GM23338 (cell line): ENCODE measurements at regions not wholly inside any gene's neighbourhood (a gene's known extent, or its start where the extent isn't known, plus 50 kb on each side); places are given as distances from the start of the nearest gene placed in this dataset.

Experiments used
- EZH2 ChIP-seq: fragments of 200-600 bp; sonication (generic); IDR thresholded peaks from one replicate; pipeline ENCODE4 v1.8.0; 2017; ENCODE audit warnings: antibody characterized with exemption, mild to moderate bottlenecking, low read depth; ENCODE audit not compliant: unreplicated experiment
- JUNB ChIP-seq: IDR thresholded peaks from one replicate; pipeline ENCODE4 v1.6.1; 2016; ENCODE audit warnings: antibody characterized with exemption; ENCODE audit not compliant: unreplicated experiment
- POLR2AphosphoS5 ChIP-seq: IDR thresholded peaks from 2 replicates; pipeline ENCODE4 v1.6.1; 2016; ENCODE audit warnings: antibody characterized with exemption, low read depth
- TF ChIP-seq, protein P1 (sequence below), 2 experiments: fragments of 200-600 bp in 1 of 2; sonication (generic) in 1 of 2; conservative IDR thresholded peaks; 2 replicates each; pipeline versions ENCODE4 v1.5.1 to v1.6.1; 2016 to 2017; ENCODE audit warnings: antibody characterized with exemption in 2 of 2, low read depth in 2 of 2, mild to moderate bottlenecking in 2 of 2, moderate library complexity in 1 of 2

DNA sequence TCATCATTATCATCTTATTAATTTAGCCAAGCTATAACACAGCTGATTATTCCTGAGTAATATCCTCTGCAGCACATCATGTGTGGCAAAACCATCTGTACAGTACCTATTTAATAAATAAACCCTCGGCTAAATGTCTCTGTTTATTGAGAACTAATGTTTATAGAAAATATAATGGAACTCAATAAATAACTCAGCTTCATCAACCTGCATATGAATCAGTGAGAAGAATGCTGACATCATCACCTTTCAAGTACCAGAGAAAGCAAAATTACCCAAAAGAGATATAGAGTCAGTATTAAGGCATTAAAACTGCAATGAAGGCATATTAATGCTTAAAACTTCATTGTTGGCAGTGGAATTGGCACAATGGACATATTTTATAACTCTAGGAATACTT lies 558.3 kb downstream of the PLCL1 start:
- TF ChIP-seq, protein P1, sequence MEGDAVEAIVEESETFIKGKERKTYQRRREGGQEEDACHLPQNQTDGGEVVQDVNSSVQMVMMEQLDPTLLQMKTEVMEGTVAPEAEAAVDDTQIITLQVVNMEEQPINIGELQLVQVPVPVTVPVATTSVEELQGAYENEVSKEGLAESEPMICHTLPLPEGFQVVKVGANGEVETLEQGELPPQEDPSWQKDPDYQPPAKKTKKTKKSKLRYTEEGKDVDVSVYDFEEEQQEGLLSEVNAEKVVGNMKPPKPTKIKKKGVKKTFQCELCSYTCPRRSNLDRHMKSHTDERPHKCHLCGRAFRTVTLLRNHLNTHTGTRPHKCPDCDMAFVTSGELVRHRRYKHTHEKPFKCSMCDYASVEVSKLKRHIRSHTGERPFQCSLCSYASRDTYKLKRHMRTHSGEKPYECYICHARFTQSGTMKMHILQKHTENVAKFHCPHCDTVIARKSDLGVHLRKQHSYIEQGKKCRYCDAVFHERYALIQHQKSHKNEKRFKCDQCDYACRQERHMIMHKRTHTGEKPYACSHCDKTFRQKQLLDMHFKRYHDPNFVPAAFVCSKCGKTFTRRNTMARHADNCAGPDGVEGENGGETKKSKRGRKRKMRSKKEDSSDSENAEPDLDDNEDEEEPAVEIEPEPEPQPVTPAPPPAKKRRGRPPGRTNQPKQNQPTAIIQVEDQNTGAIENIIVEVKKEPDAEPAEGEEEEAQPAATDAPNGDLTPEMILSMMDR (conservative IDR thresholded peaks at IDR 0.05; ENCODE audit: low read depth in 2 of 2), result no peak
- no peak for TF ChIP-seq EZH2
- no peak for TF ChIP-seq JUNB
- TF ChIP-seq POLR2AphosphoS5, result no peak
